ENCODE measurements at regions not wholly inside any gene's neighbourhood (a gene's known extent, or its start where the extent isn't known, plus 50 kb on each side); places are given as distances from the start of the nearest gene placed in this dataset.
"Not testable (repeated sequence)": the region's sequence is repeated elsewhere in the genome, so short reads cannot be mapped to it uniquely, and the experiment has no call there.

GRCh38 chr13:50156561-50157127 lies 141.4 kb downstream of the KCNRG start:
- no peak for DNase-seq

DNA sequence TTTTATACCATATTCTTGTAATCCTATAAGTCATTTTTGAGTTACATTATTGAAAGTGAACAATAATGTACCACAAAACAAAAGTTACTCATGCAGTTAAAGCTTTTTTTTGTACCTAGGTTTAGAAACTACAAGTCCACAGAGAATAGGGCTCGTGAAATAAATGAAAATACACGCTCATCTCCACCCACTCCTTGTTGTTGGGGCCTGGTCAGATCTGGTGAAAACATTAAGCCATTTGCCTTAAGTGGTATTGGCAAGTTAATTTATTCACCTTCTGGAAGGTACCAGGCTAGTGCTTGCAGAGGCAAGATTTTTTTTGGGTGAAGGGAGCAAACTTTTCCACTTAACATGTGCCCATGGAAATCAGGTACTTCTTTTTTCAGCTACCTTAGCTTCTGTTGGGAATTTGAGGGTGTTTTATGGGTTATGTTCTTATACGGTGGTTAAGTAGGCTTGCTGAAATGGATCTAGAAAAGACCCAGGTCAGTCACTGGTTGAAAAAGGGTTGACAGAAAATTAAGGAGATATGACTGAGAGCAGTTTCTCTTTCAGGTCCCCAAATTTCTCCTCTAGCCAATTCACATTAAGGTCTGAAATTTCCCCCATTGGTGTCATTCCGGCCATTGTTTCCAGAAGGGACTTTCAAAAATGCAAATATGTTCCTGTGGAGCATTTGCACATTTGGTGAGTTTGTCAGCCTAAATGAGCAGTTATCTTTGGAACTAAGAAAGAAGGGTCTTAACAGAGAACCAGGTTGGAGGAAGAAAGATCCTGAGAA lies 143.3 kb downstream of the KCNRG start:
- DNase-seq = no peak

DNA sequence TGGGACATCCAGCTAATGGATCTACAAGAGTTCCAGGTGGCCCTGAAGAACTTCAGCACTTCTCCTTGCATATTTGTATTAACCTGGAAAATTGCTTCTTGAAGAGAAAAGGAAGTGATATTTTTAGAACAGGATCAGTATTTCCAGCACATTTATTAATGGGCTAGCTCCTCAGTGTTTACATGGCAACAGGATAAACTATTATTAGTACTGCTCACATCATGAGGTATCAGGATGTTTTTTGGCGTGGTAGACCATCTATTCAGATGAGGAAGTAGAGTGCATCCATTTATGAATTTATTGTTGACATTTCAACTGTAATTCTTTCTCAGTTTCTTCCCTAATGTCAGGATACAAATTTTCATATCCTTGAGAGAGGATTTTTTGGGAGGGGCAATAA lies 144.4 kb downstream of the KCNRG start:
- DNase-seq = no peak

DNA sequence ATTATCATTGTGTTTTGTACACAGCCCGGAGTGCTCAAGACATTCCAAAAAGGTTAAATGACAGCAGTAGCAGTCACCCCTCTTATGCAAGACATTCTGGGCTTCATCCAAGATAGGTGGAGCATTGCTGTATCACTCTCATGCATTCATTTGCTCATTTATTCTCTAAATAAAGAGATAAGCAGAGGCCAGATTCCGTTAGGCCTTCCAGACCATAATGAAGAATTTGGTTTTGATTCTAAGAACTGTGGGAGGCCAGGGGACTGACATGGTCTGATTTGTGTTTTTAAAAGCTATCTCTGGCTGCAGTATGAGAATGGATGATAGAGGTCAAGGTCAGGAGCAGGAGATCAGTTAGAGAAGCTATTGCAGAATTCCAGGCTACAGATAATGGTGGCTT lies 145.8 kb downstream of the KCNRG start:
- no peak for DNase-seq

- no peak for DNase-seq
Measured at GRCh38 chr13:50162001-50162400, 146.8 kb downstream of the KCNRG start.

- no peak for DNase-seq
Measured at GRCh38 chr13:50162567-50162966, 147.3 kb downstream of the KCNRG start.

- no peak for DNase-seq
Measured at GRCh38 chr13:50167224-50167947, 152.1 kb downstream of the KCNRG start.

DNA sequence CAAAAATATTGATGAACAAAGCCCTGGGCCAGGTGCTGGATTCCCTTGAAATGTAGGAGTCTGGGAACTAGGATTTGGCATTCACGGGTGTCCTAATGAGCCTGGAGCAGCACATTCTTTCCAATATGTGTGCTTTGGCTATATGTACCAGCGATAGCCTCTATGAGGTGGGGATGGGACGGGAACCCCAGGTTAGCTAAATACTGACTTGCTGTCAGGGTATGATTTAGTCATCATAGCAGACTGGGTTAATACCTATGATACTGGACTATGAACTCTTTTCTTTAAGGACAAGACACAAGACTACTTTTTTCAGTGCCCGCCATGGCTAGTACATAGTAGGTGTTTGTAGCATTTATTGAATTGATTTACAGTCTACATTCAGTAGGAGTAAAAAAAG lies 152.7 kb downstream of the KCNRG start:
- DNase-seq = no peak

DNA sequence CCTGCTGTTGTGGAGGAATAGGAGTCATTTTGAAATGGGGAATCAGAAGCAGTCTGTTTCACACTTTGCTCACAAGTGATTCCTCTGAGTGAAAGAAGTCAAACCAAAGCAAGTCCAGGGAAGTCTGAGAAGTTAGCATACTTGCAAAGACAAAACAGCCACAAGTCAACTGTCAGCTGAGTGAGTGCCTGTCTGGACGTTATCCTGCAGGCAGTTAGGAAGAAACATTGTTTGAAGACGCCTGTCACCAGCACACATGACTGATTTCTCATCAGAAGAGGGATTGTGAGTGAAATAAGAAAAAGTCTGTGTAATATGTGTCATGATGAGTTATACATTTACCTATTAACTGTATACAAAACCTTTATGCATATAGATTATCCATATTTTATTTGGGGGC lies 153.5 kb downstream of the KCNRG start:
- no peak for DNase-seq

GRCh38 chr13:50170447-50171037 lies 155.3 kb downstream of the KCNRG start:
- DNase-seq = peak; percentile 53

DNA sequence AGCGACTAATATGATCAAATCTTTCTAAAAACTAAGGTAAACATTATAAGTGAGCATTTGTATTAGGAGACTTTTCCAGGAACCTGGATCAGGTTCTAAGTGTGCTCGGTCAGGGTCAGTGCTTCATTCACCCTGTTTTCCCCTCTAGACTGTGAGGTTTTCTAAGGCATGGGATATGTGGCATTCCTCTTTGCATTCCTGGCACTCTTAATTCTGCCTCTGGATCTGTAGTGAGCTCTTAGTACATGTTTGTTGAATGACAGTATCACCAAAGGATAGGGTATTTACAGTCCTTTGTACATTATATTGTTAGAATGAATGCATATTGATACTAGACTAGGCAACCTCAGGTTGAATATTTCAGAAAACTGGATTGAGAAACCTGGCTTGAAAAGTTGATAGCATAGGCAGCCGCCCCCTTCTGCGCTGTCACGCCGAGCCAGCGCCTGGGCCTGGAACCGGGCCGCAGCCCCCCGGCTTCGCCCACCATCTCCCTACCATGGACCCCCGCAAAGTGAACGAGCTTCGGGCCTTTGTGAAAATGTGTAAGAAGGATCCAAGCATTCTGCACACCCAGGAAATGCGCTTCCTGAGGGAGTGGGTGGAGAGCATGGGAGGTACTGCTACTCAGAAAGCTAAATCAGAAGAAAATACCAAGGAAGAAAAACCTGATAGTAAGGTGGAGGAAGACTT lies 156.5 kb downstream of the KCNRG start:
- peak; percentile 30 for DNase-seq

- not testable (repeated sequence) for DNase-seq
Measured at GRCh38 chr13:50173045-50173444, 157.8 kb downstream of the KCNRG start.

DNA sequence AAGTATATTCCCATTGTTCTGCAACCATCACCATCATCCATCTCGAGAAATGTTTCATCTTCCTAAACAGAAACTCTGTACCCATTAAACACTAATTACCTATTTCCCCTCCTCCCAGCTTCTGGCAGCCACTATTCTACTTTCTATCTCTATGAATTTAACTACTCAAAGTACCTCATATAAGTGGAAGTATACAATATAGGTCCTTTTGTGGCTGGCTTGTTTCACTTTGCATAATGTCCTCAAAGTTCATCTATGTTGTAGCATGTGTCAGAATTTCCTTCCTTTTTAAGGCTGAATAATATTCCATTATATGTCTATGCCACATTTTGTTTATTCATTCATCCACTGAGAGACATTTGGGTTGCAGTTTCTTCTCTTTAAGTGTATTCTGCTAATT lies 159.4 kb downstream of the KCNRG start:
- no peak for DNase-seq

DNA sequence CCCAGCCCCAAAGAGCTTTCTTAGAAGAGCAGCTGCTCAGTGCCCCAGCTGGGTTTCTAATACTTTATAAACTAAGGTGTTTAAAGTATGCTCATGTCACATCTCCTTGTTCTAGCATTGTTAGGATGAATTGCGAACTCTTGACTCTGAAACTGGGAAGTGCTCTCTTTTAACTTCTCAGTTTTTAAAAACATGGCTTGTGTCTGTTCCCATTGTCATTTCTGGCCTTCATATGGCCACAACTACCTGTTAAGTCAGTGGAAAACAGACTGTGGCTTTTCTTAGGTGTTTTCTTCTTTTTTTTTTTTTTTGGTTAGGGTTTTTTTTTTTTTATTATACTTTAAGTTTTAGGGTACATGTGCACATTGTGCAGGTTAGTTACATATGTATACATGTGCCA lies 164.7 kb downstream of the KCNRG start:
- no peak for DNase-seq

GRCh38 chr13:50185769-50186763 lies 170.8 kb downstream of the KCNRG start:
- not testable (repeated sequence) for DNase-seq

GRCh38 chr13:50187352-50188029 lies 172.2 kb downstream of the KCNRG start:
- DNase-seq = no peak

DNA sequence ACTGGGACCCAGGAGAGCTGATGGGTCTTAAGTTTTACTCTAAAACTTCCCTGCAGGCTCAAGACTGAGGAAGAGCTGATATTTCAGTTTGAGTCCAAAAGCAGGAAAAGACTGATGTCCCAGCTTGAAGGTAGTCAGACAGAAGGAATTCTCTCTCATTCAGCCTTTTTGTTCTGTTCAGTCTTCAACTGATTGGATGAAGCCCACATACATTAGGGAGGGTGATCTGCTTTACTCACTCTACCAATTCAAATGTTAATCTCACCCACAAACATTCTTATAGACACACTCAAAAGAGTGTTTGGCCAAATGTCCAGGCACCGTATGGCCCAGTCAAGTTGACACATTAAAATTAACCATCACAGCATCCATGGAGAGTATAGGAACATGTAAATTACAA lies 173.5 kb downstream of the KCNRG start:
- DNase-seq = no peak

GRCh38 chr13:50189450-50189849 lies 174.2 kb downstream of the KCNRG start:
- no peak for DNase-seq

DNA sequence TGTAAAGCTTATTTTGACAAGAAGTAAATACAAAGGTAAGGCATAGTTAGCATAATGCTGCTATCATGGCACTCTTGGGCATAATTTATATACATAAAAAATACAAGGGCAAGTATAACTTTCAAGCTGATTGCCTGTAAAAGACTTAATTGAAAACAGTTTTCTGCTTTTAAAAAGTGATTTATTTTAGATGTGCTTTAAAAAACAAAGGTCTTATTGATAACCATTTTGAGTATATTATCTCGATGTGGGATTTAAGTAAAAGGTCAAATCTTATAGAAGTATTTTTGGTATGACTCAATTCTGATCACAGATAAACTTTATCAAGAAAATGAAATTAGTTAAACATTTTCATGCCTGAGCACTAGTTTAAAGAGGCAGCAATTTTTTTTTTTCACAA lies 175.8 kb downstream of the KCNRG start:
- no peak for DNase-seq

DNA sequence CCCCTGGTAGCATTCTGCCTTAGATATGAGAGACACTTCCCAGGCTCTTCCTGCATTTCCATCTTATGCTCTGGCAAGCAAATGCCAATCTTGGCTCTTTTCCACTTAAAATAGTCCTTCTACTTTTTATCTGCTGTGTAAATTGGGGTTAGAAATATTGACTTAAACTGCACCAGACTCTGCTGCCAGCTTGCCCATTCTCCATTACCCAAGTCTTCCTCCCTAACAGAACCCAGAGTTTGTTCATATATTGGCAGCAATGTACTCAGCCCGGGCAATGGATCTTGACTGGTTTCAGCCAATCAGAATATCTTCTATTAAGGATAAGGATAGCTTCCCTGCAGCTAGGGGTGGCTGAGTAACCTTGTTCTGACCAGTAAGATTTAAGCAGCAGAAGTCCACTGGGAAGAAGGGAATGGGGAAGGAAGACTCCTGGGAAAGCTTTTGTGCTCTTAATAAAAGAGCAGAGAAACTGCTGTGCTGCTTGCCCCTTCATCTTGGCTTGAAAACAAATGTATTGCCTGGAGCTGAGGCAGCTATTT lies 177.1 kb downstream of the KCNRG start:
- no peak for DNase-seq

DNA sequence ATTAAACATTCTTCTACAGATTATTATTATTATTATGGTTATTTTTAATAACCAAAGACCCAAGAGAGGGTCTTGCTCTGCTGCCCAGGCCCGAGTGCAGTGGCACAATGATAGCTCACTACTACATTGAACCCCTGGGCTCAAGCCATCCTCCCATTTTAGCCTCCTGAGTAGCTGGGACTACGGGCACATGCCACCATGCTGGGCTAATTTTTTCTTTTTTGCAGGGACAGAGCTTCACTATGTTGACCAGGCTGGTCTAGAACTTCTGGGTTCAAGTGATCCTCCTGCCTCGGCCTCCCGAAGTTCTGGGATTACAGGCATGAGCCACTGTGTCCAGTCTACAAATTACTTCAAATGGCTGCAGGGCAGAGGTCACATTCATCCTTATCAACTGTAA lies 179.8 kb downstream of the KCNRG start:
- DNase-seq = no peak
